HEK293 (cell line): ENCODE measurements at regions not wholly inside any gene's neighbourhood (a gene's known extent, or its start where the extent isn't known, plus 50 kb on each side); places are given as distances from the start of the nearest gene placed in this dataset.

Experiments
- CTCF ChIA-PET: fragments of 350-600 bp; formaldehyde crosslinking; extraction: SDS; loops from one replicate; lab custom pipeline; 2021; ENCODE audit warnings: antibody characterized with exemption; lab: Yijun Ruan, JAX
- POLR2A ChIA-PET: fragments of 300-600 bp; formaldehyde crosslinking; extraction: SDS; loops from one replicate; lab custom pipeline; 2020; ENCODE audit warnings: antibody characterized with exemption, inconsistent platforms; lab: Yijun Ruan, JAX
- H3K27ac ChIP-seq: fragments of 200-500 bp; sonication (Bioruptor generic); 2 replicates; pipeline ENCODE4 v1.5.1; 2014; ENCODE audit warnings: low read depth, low read length, control low read depth, inconsistent platforms; ENCODE audit errors: extremely low read depth
- H3K36me3 ChIP-seq, 2 experiments: fragments of 200-500 bp in 1 of 2; sonication (Bioruptor generic) in 1 of 2; 1 replicate in 1 of 2; 2 replicates in 1 of 2; pipeline ENCODE4 v1.5.1; 2014 to 2017; ENCODE audit warnings: inconsistent platforms in 2 of 2, low read length in 2 of 2; ENCODE audit not compliant: control insufficient read depth in 2 of 2, insufficient read depth in 1 of 2
- H3K4me1 ChIP-seq: fragments of 200-500 bp; sonication (Bioruptor generic); 2 replicates; pipeline ENCODE4 v1.5.1; 2014; ENCODE audit warnings: mild to moderate bottlenecking, low read length, inconsistent platforms; ENCODE audit not compliant: control insufficient read depth, insufficient read depth
- H3K4me3 ChIP-seq: 2 replicates; pipeline ENCODE4 v1.5.1; 2011; ENCODE audit warnings: low read depth, mild to moderate bottlenecking, control low read depth, low read length, moderate library complexity
- H3K9me3 ChIP-seq: fragments of 200-500 bp; sonication (Bioruptor generic); 2 replicates; pipeline ENCODE4 v1.5.1; 2014; ENCODE audit warnings: low read depth, low read length, inconsistent platforms; ENCODE audit not compliant: control insufficient read depth, insufficient read depth
- FEZF1 ChIP-seq: fragments of 450-650 bp; formaldehyde crosslinking; IDR thresholded peaks from 2 replicates; pipeline ENCODE4 v1.5.1; 2016; ENCODE audit warnings: missing biosample characterization, missing genetic modification characterization
- SP3 ChIP-seq: fragments of 450-650 bp; formaldehyde crosslinking; IDR thresholded peaks from 2 replicates; pipeline ENCODE4 v1.5.1; 2016; ENCODE audit warnings: missing biosample characterization, missing genetic modification characterization
- TRIM28 ChIP-seq: IDR thresholded peaks from 2 replicates; pipeline ENCODE4 v1.6.1; 2011; ENCODE audit warnings: low read length, control low read depth, borderline replicate concordance
- ZBTB48 ChIP-seq: fragments of 450-650 bp; formaldehyde crosslinking; IDR thresholded peaks from 2 replicates; pipeline ENCODE4 v1.5.1; 2016; ENCODE audit warnings: missing biosample characterization, missing genetic modification characterization
- ZEB2 ChIP-seq: fragments of 450-650 bp; formaldehyde crosslinking; IDR thresholded peaks from 2 replicates; pipeline ENCODE4 v1.5.1; 2016; ENCODE audit warnings: missing biosample characterization, missing genetic modification characterization
- ZNF169 ChIP-seq: fragments of 450-650 bp; formaldehyde crosslinking; IDR thresholded peaks from 2 replicates; pipeline ENCODE4 v1.5.1; 2016; ENCODE audit warnings: missing biosample characterization, missing genetic modification characterization
- ZNF324 ChIP-seq: fragments of 450-650 bp; formaldehyde crosslinking; IDR thresholded peaks from 2 replicates; pipeline ENCODE4 v1.5.1; 2016; ENCODE audit warnings: missing biosample characterization, missing genetic modification characterization
- ZNF404 ChIP-seq: fragments of 450-650 bp; formaldehyde crosslinking; IDR thresholded peaks from 2 replicates; pipeline ENCODE4 v1.5.1; 2017; ENCODE audit warnings: missing biosample characterization, missing genetic modification characterization
- ZNF416 ChIP-seq: fragments of 450-650 bp; formaldehyde crosslinking; IDR thresholded peaks from 2 replicates; pipeline ENCODE4 v1.5.1; 2016; ENCODE audit warnings: missing biosample characterization, missing genetic modification characterization
- TF ChIP-seq, protein P1 (sequence below): fragments of 450-650 bp; formaldehyde crosslinking; IDR thresholded peaks from 2 replicates; pipeline ENCODE4 v1.5.1; 2016; ENCODE audit warnings: missing biosample characterization, missing genetic modification characterization, low read depth
- TF ChIP-seq, protein P2 (sequence below): fragments of 450-650 bp; formaldehyde crosslinking; IDR thresholded peaks from 2 replicates; pipeline ENCODE4 v1.5.1; 2016; ENCODE audit warnings: missing biosample characterization, missing genetic modification characterization
- TF ChIP-seq, protein P3 (sequence below): fragments of 450-650 bp; formaldehyde crosslinking; IDR thresholded peaks from 2 replicates; pipeline ENCODE4 v1.5.1; 2016; ENCODE audit warnings: missing biosample characterization, missing genetic modification characterization
- TF ChIP-seq, protein P4 (sequence below): fragments of 450-650 bp; formaldehyde crosslinking; IDR thresholded peaks from 2 replicates; pipeline ENCODE4 v1.5.1; 2016; ENCODE audit warnings: missing biosample characterization, missing genetic modification characterization

DNA sequence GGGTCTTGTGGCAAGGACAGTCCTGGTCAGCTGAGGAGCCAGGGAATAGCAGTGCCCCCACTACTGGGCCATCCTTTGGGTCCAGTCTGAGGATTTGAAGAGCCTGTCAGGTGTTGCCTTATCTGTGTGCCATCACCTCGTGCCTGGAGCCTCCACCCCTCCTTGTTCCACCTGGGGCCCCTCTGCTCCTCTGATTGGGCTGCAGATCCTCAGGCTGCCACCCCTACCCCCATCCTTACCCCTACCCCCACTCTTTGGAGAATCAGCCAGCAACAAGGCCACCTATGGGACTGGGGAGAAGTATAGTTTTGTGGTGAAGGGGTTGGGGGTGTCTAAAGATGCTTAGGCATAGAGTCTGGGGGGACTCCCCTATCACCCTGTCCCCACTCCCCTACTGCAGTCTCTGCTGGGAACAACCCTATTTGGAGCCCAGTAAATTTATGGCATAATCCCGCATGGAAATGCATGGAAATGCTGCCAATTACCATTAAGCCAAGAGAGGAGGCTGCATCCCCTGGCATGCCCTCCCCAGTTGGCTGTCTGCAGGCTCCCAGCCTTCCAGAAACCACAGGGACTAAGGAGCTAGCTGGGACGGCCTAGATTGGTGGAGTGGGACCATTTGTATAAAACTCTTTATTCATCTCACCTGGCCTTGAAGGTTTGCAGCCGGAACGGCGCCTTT, 142.7 kb upstream of the CSF3R start (continued):
- TF ChIP-seq, protein P1, sequence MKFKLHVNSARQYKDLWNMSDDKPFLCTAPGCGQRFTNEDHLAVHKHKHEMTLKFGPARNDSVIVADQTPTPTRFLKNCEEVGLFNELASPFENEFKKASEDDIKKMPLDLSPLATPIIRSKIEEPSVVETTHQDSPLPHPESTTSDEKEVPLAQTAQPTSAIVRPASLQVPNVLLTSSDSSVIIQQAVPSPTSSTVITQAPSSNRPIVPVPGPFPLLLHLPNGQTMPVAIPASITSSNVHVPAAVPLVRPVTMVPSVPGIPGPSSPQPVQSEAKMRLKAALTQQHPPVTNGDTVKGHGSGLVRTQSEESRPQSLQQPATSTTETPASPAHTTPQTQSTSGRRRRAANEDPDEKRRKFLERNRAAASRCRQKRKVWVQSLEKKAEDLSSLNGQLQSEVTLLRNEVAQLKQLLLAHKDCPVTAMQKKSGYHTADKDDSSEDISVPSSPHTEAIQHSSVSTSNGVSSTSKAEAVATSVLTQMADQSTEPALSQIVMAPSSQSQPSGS (tag by site-specific recombination) = no peak
- TF ChIP-seq, protein P2, sequence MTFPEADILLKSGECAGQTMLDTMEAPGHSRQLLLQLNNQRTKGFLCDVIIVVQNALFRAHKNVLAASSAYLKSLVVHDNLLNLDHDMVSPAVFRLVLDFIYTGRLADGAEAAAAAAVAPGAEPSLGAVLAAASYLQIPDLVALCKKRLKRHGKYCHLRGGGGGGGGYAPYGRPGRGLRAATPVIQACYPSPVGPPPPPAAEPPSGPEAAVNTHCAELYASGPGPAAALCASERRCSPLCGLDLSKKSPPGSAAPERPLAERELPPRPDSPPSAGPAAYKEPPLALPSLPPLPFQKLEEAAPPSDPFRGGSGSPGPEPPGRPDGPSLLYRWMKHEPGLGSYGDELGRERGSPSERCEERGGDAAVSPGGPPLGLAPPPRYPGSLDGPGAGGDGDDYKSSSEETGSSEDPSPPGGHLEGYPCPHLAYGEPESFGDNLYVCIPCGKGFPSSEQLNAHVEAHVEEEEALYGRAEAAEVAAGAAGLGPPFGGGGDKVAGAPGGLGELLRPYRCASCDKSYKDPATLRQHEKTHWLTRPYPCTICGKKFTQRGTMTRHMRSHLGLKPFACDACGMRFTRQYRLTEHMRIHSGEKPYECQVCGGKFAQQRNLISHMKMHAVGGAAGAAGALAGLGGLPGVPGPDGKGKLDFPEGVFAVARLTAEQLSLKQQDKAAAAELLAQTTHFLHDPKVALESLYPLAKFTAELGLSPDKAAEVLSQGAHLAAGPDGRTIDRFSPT (tag by site-specific recombination) = no peak
- no peak for TF ChIP-seq ZBTB48 (tag by site-specific recombination)
- TF ChIP-seq ZNF169 (tag by site-specific recombination) = no peak
- no peak for TF ChIP-seq ZEB2 (tag by site-specific recombination)

DNA sequence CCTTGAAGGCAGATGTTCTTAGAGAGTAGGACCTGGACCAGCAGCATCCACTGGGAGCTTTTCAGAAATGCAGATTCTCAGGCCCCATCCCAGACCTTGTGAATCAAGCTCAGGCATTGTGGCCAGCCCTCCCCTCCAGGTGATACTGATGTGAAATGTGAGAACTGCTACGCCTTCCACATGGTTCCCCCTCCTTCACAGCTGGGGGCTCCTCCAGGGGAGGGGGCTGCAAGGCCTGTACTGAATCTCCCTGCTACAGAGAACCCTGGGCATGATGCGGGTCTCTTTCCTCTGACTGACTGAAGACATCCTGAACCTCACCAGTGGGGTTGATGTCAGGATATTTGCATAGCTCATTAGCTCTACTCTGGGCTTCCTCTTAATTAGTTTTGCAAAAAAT, 141.8 kb upstream of the CSF3R start:
- H3K4me3 ChIP-seq = no peak overlapping the region
- H3K27ac ChIP-seq = no peak overlapping the region
- H3K36me3 ChIP-seq = no peaks in the 10 kb centered on the region
- H3K4me1 ChIP-seq = no peaks in the 10 kb centered on the region
- H3K9me3 ChIP-seq = no peaks in the 10 kb centered on the region
- TF ChIP-seq, protein P3, sequence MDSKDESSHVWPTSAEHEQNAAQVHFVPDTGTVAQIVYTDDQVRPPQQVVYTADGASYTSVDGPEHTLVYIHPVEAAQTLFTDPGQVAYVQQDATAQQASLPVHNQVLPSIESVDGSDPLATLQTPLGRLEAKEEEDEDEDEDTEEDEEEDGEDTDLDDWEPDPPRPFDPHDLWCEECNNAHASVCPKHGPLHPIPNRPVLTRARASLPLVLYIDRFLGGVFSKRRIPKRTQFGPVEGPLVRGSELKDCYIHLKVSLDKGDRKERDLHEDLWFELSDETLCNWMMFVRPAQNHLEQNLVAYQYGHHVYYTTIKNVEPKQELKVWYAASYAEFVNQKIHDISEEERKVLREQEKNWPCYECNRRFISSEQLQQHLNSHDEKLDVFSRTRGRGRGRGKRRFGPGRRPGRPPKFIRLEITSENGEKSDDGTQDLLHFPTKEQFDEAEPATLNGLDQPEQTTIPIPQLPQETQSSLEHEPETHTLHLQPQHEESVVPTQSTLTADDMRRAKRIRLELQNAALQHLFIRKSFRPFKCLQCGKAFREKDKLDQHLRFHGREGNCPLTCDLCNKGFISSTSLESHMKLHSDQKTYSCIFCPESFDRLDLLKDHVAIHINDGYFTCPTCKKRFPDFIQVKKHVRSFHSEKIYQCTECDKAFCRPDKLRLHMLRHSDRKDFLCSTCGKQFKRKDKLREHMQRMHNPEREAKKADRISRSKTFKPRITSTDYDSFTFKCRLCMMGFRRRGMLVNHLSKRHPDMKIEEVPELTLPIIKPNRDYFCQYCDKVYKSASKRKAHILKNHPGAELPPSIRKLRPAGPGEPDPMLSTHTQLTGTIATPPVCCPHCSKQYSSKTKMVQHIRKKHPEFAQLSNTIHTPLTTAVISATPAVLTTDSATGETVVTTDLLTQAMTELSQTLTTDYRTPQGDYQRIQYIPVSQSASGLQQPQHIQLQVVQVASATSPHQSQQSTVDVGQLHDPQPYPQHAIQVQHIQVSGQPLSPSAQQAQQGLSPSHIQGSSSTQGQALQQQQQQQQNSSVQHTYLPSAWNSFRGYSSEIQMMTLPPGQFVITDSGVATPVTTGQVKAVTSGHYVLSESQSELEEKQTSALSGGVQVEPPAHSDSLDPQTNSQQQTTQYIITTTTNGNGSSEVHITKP (tag by site-specific recombination) = no peak
- TF ChIP-seq ZNF404 (tag by site-specific recombination) (no peak), ZNF324 (no peak), TRIM28 (no peak), SP3 (no peak), FEZF1 (no peak), ZNF416 (tag by site-specific recombination) (no peak)
- TF ChIP-seq, protein P4, sequence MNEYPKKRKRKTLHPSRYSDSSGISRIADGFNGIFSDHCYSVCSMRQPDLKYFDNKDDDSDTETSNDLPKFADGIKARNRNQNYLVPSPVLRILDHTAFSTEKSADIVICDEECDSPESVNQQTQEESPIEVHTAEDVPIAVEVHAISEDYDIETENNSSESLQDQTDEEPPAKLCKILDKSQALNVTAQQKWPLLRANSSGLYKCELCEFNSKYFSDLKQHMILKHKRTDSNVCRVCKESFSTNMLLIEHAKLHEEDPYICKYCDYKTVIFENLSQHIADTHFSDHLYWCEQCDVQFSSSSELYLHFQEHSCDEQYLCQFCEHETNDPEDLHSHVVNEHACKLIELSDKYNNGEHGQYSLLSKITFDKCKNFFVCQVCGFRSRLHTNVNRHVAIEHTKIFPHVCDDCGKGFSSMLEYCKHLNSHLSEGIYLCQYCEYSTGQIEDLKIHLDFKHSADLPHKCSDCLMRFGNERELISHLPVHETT (tag by site-specific recombination) = no peak
- ChIA-PET CTCF (interaction anchor here (1.2 kb wide), 1 partner anchor 25 kb away, joined by 5 read pairs; no protein-coding TSS in a partner anchor), POLR2A (no interaction called here)
